Adrenal gland (tissue), 5 donors: ENCODE measurements at regions not wholly inside any gene's neighbourhood (a gene's known extent, or its start where the extent isn't known, plus 50 kb on each side); places are given as distances from the start of the nearest gene placed in this dataset.

ENCODE experiments used
- CTCF ChIP-seq, 6 experiments: fragments of 450-650 bp in 4 of 6; fragments of 200-600 bp in 2 of 6; sonication (generic) in 1 of 6; IDR thresholded peaks; 1 replicate in 5 of 6; 2 replicates in 1 of 6; pipeline versions ENCODE4 v1.5.1 to v1.8.0; 2016 to 2021; ENCODE audit warnings: antibody characterized with exemption in 6 of 6, mild to moderate bottlenecking in 2 of 6, moderate library complexity in 1 of 6
- POLR2A ChIP-seq, 2 donors: fragments of 450-650 bp; IDR thresholded peaks; one replicate each; pipeline ENCODE4 v1.6.1; 2017; ENCODE audit warnings: antibody characterized with exemption in 2 of 2, mild to moderate bottlenecking in 2 of 2, moderate library complexity in 1 of 2
- donor health status: DM: no; HTN: no; CAD: no.

- TF ChIP-seq CTCF (IDR thresholded peaks at IDR 0.05) (no peak), POLR2A (IDR thresholded peaks at IDR 0.05) (no peak)
Measured at GRCh38 chr17:79438058-79438457, 172.8 kb downstream of the RBFOX3 start.
